Stimulated activated CD4-positive, alpha-beta T cell treated with anti-CD3 and anti-CD28 coated beads, Interleukin-2, amount 100 ng/mL, for 4 hours (primary cell): ENCODE measurements at regions not wholly inside any gene's neighbourhood (a gene's known extent, or its start where the extent isn't known, plus 50 kb on each side); places are given as distances from the start of the nearest gene placed in this dataset.

ENCODE experiments used
- DNase-seq: peaks from one replicate; pipeline ENCODE4 v3.0.0-alpha.2; 2020; ENCODE audit warnings: low read depth

- DNase-seq = no peak
Observed at GRCh38 chr16:5442986-5443385, 345.4 kb upstream of the EEF2KMT start.

- DNase-seq = no peak
Observed at GRCh38 chr16:5442054-5442453, 344.5 kb upstream of the EEF2KMT start.

- DNase-seq = no peak
Observed at GRCh38 chr16:5438591-5438990, 341.0 kb upstream of the EEF2KMT start.

GRCh38 chr16:5433587-5433986 lies 336.0 kb upstream of the EEF2KMT start:
- no peak for DNase-seq

- DNase-seq = no peak
Observed at GRCh38 chr16:5432166-5432565, 334.6 kb upstream of the EEF2KMT start.

GRCh38 chr16:5430598-5430997 lies 333.0 kb upstream of the EEF2KMT start:
- no peak for DNase-seq

GRCh38 chr16:5428932-5429331 lies 331.3 kb upstream of the EEF2KMT start:
- no peak for DNase-seq

GRCh38 chr16:5427571-5427970 lies 330.0 kb upstream of the EEF2KMT start:
- no peak for DNase-seq

GRCh38 chr16:5422643-5423496 lies 325.3 kb upstream of the EEF2KMT start:
- no peak for DNase-seq

- no peak for DNase-seq
Observed at GRCh38 chr16:5422047-5422446, 324.5 kb upstream of the EEF2KMT start.

- DNase-seq = no peak
Observed at GRCh38 chr16:5416013-5416412, 318.4 kb upstream of the EEF2KMT start.

GRCh38 chr16:5415123-5415522 lies 317.5 kb upstream of the EEF2KMT start:
- no peak for DNase-seq

GRCh38 chr16:5412731-5413130 lies 315.1 kb upstream of the EEF2KMT start:
- no peak for DNase-seq

- DNase-seq = no peak
Observed at GRCh38 chr16:5398203-5398602, 300.6 kb upstream of the EEF2KMT start.

GRCh38 chr16:5396880-5397279 lies 299.3 kb upstream of the EEF2KMT start:
- DNase-seq = no peak

- no peak for DNase-seq
Observed at GRCh38 chr16:5393070-5393469, 295.5 kb upstream of the EEF2KMT start.

GRCh38 chr16:5386989-5387388 lies 289.4 kb upstream of the EEF2KMT start:
- no peak for DNase-seq

- no peak for DNase-seq
Observed at GRCh38 chr16:5385811-5386210, 288.2 kb upstream of the EEF2KMT start.

GRCh38 chr16:5385115-5385514 lies 287.5 kb upstream of the EEF2KMT start:
- no peak for DNase-seq

GRCh38 chr16:5383737-5384136 lies 286.1 kb upstream of the EEF2KMT start:
- DNase-seq = no peak

- DNase-seq = no peak
Observed at GRCh38 chr16:5382484-5382883, 284.9 kb upstream of the EEF2KMT start.

GRCh38 chr16:5381481-5381880 lies 283.9 kb upstream of the EEF2KMT start:
- no peak for DNase-seq

- no peak for DNase-seq
Observed at GRCh38 chr16:5379954-5380353, 282.4 kb upstream of the EEF2KMT start.

- no peak for DNase-seq
Observed at GRCh38 chr16:5378531-5378930, 280.9 kb upstream of the EEF2KMT start.
